Calu3 (cell line): ENCODE measurements at regions not wholly inside any gene's neighbourhood (a gene's known extent, or its start where the extent isn't known, plus 50 kb on each side); places are given as distances from the start of the nearest gene placed in this dataset.

ENCODE experiments used
- BruUV-seq: library from RNA; stranded (reverse); fragments of 400-500 nt; replicated peaks from 2 replicates; lab custom pipeline; 2021; lab: Mats Ljungman, UMichigan
- CTCF ChIA-PET: fragments of 300-600 bp; sonication (Branson Sonifier 250); formaldehyde crosslinking; loops from one replicate; lab custom pipeline; 2022; ENCODE audit warnings: antibody characterized with exemption; lab: Charles Lee
- DNase-seq: peaks from one replicate; pipeline ENCODE4 v3.0.0; 2022
- H3K27ac Mint-ChIP-seq: one replicate; pipeline ENCODE4 v1.8.0; 2022; ENCODE audit warnings: mixed read lengths; ENCODE audit not compliant: unreplicated experiment
- H3K27me3 Mint-ChIP-seq: one replicate; pipeline ENCODE4 v1.8.0; 2022; ENCODE audit warnings: mixed read lengths; ENCODE audit not compliant: unreplicated experiment
- H3K36me3 Mint-ChIP-seq: one replicate; pipeline ENCODE4 v1.8.0; 2022; ENCODE audit warnings: mild to moderate bottlenecking, moderate library complexity, mixed read lengths; ENCODE audit not compliant: insufficient read depth, unreplicated experiment
- H3K4me1 Mint-ChIP-seq: one replicate; pipeline ENCODE4 v1.8.0; 2022; ENCODE audit warnings: mild to moderate bottlenecking, low read depth, mixed read lengths; ENCODE audit not compliant: unreplicated experiment
- H3K4me3 Mint-ChIP-seq: one replicate; pipeline ENCODE4 v1.8.0; 2022; ENCODE audit warnings: mild to moderate bottlenecking, low read depth, moderate library complexity, mixed read lengths; ENCODE audit not compliant: unreplicated experiment
- H3K9me3 Mint-ChIP-seq: one replicate; pipeline ENCODE4 v1.8.0; 2022; ENCODE audit warnings: low read depth, mixed read lengths; ENCODE audit not compliant: unreplicated experiment
- CTCF ChIP-seq: fragments of 200-600 bp; IDR thresholded peaks from one replicate; pipeline ENCODE4 v1.8.0; 2022; ENCODE audit warnings: antibody characterized with exemption; ENCODE audit not compliant: unreplicated experiment
- intact Hi-C: fragments of 100-400 bp; cut with micrococcal nuclease; formaldehyde crosslinking; loops from one replicate; pipeline ENCODE4 v1.10.0; 2022; ENCODE audit not compliant: unreplicated experiment

GRCh38 chr2:153394247-153394646 is 84.3 kb downstream of the RPRM start:
- Mint-ChIP-seq H3K9me3 (no peaks in the 10 kb centered on the region), H3K4me3 (no peak overlapping the region), H3K36me3 (no peaks in the 10 kb centered on the region), H3K27me3 (no peaks in the 10 kb centered on the region), H3K4me1 (no peaks in the 10 kb centered on the region), H3K27ac (no peak overlapping the region)
- no peak for DNase-seq
- no TSS peak for BruUV-seq
- TF ChIP-seq CTCF: no peak
- CTCF ChIA-PET: no interaction called here
- intact Hi-C loops: no loop called here

- no peak overlapping the region for H3K27ac Mint-ChIP-seq
- no peaks in the 10 kb centered on the region for H3K27me3 Mint-ChIP-seq
- BruUV-seq: no TSS peak
- H3K9me3 Mint-ChIP-seq: no peaks in the 10 kb centered on the region
- no peak overlapping the region for H3K4me3 Mint-ChIP-seq
- intact Hi-C loops: no loop called here
- no peak for DNase-seq
- H3K36me3 Mint-ChIP-seq: no peaks in the 10 kb centered on the region
- no peak for TF ChIP-seq CTCF
- CTCF ChIA-PET: no interaction called here
- H3K4me1 Mint-ChIP-seq: no peaks in the 10 kb centered on the region
Observed at GRCh38 chr2:153393518-153393917, 85.0 kb downstream of the RPRM start.

GRCh38 chr2:153391131-153391530 is 87.4 kb downstream of the RPRM start:
- BruUV-seq: no TSS peak
- Mint-ChIP-seq H3K36me3 (no peaks in the 10 kb centered on the region), H3K27me3 (no peaks in the 10 kb centered on the region), H3K4me1 (no peaks in the 10 kb centered on the region), H3K9me3 (no peaks in the 10 kb centered on the region), H3K27ac (no peak overlapping the region), H3K4me3 (no peak overlapping the region)
- no peak for TF ChIP-seq CTCF
- DNase-seq: no peak
- CTCF ChIA-PET: no interaction called here
- intact Hi-C loops: no loop called here

- CTCF ChIA-PET: interaction anchor here (1.0 kb wide), 1 partner anchor 13 kb away, joined by 3 read pairs; no protein-coding TSS in a partner anchor
- H3K27ac Mint-ChIP-seq: no peak overlapping the region
- no peak overlapping the region for H3K4me3 Mint-ChIP-seq
- no peak for DNase-seq
- H3K27me3 Mint-ChIP-seq: no peaks in the 10 kb centered on the region
- intact Hi-C loops: no loop called here
- H3K4me1 Mint-ChIP-seq: no peaks in the 10 kb centered on the region
- no peaks in the 10 kb centered on the region for H3K36me3 Mint-ChIP-seq
- BruUV-seq: no TSS peak
- peaks cover 2% of the 10 kb centered on the region for H3K9me3 Mint-ChIP-seq
- TF ChIP-seq CTCF: no peak
Observed at GRCh38 chr2:153388246-153388645, 90.3 kb downstream of the RPRM start.
